Mesenchymal stem cell (in vitro differentiated cells and primary cell): ENCODE measurements at regions not wholly inside any gene's neighbourhood (a gene's known extent, or its start where the extent isn't known, plus 50 kb on each side); places are given as distances from the start of the nearest gene placed in this dataset.

ENCODE experiments used
- DNase-seq: peaks from one replicate; pipeline ENCODE4 v3.0.0-alpha.2; 2013
- H2AFZ ChIP-seq: one replicate; pipeline ENCODE4 v1.6.1; 2013; ENCODE audit warnings: low read depth, mild to moderate bottlenecking, control low read depth, inconsistent platforms, low read length, moderate library complexity
- H2AK5ac ChIP-seq: 2 replicates; pipeline ENCODE4 v1.6.1; 2013; ENCODE audit warnings: low read length, moderate library complexity, mild to moderate bottlenecking, inconsistent platforms; ENCODE audit not compliant: severe bottlenecking
- H2BK120ac ChIP-seq: one replicate; pipeline ENCODE4 v1.6.1; 2013; ENCODE audit warnings: low read depth, mild to moderate bottlenecking, inconsistent platforms, low read length, moderate library complexity
- H2BK12ac ChIP-seq, 2 experiments: one replicate each; pipeline ENCODE4 v1.6.1; 2013; ENCODE audit warnings: inconsistent platforms in 2 of 2, low read length in 2 of 2, mild to moderate bottlenecking in 2 of 2, moderate library complexity in 2 of 2, control low read depth in 1 of 2
- H2BK15ac ChIP-seq: one replicate; pipeline ENCODE4 v1.6.1; 2013; ENCODE audit warnings: mild to moderate bottlenecking, low read depth, inconsistent platforms; ENCODE audit not compliant: poor library complexity, severe bottlenecking
- H2BK5ac ChIP-seq: 2 replicates; pipeline ENCODE4 v1.6.1; 2013; ENCODE audit warnings: low read depth, mild to moderate bottlenecking, low read length, control low read depth, inconsistent platforms; ENCODE audit not compliant: poor library complexity, severe bottlenecking
- H3K14ac ChIP-seq, 2 experiments: one replicate each; pipeline ENCODE4 v1.6.1; 2013; ENCODE audit warnings: inconsistent platforms in 2 of 2, low read length in 2 of 2, control low read depth in 1 of 2, mild to moderate bottlenecking in 1 of 2, moderate library complexity in 1 of 2
- H3K18ac ChIP-seq, 2 experiments: one replicate each; pipeline ENCODE4 v1.6.1; 2013; ENCODE audit warnings: inconsistent platforms in 2 of 2, low read length in 2 of 2, control low read depth in 1 of 2, low read depth in 1 of 2, mild to moderate bottlenecking in 1 of 2
- H3K23ac ChIP-seq, 2 experiments: one replicate each; pipeline ENCODE4 v1.6.1; 2013; ENCODE audit warnings: inconsistent platforms in 2 of 2, low read length in 2 of 2, mild to moderate bottlenecking in 2 of 2, moderate library complexity in 2 of 2, control low read depth in 1 of 2
- H3K27ac ChIP-seq: 2 replicates; pipeline ENCODE4 v1.5.1; 2013; ENCODE audit warnings: mild to moderate bottlenecking, moderate library complexity, low read length, control low read depth, inconsistent platforms; ENCODE audit not compliant: poor library complexity, severe bottlenecking
- H3K27me3 ChIP-seq, 2 experiments: 2 replicates each; pipeline versions ENCODE4 v1.6.1 to v1.7.0; 2013; ENCODE audit warnings: low read length in 2 of 2, mild to moderate bottlenecking in 2 of 2, moderate library complexity in 2 of 2, control low read depth in 1 of 2, inconsistent platforms in 1 of 2; ENCODE audit not compliant: control insufficient read depth in 1 of 2, insufficient read depth in 1 of 2
- H3K36me3 ChIP-seq, 2 experiments: 2 replicates each; pipeline versions ENCODE4 v1.6.1 to v1.7.0; 2013; ENCODE audit warnings: low read length in 2 of 2, control low read depth in 1 of 2, inconsistent platforms in 1 of 2, low read depth in 1 of 2, mild to moderate bottlenecking in 1 of 2; ENCODE audit not compliant: insufficient read depth in 2 of 2, control insufficient read depth in 1 of 2
- H3K4ac ChIP-seq, 2 experiments: one replicate each; pipeline ENCODE4 v1.6.1; 2013; ENCODE audit warnings: inconsistent platforms in 2 of 2, low read length in 2 of 2, mild to moderate bottlenecking in 2 of 2, moderate library complexity in 2 of 2, control low read depth in 1 of 2, low read depth in 1 of 2
- H3K4me1 ChIP-seq: 2 replicates; pipeline ENCODE4 v1.6.1; 2013; ENCODE audit warnings: low read depth, low read length, control low read depth; ENCODE audit not compliant: control insufficient read depth, insufficient read depth
- H3K4me2 ChIP-seq: 2 replicates; pipeline ENCODE4 v1.6.1; 2013; ENCODE audit warnings: low read length, mild to moderate bottlenecking, inconsistent platforms; ENCODE audit not compliant: poor library complexity, severe bottlenecking
- H3K4me3 ChIP-seq, 2 experiments: 2 replicates each; pipeline versions ENCODE4 v1.5.1 to v1.7.0; 2013; ENCODE audit warnings: low read length in 2 of 2, mild to moderate bottlenecking in 2 of 2, control low read depth in 1 of 2, low read depth in 1 of 2; ENCODE audit not compliant: insufficient read depth in 1 of 2
- H3K79me1 ChIP-seq: replicated peaks from 2 replicates; pipeline ENCODE4 v1.6.1; 2013; ENCODE audit warnings: mild to moderate bottlenecking, control low read depth, low read length, inconsistent platforms; ENCODE audit not compliant: poor library complexity, severe bottlenecking
- H3K9ac ChIP-seq: 2 replicates; pipeline ENCODE4 v1.7.0; 2013; ENCODE audit warnings: mild to moderate bottlenecking, low read length, moderate library complexity
- H3K9me3 ChIP-seq: 2 replicates; pipeline ENCODE4 v1.7.0; 2013; ENCODE audit warnings: mild to moderate bottlenecking, low read length; ENCODE audit not compliant: control insufficient read depth
- H4K8ac ChIP-seq: one replicate; pipeline ENCODE4 v1.6.1; 2013; ENCODE audit warnings: inconsistent platforms, mild to moderate bottlenecking, low read length, moderate library complexity
- H4K91ac ChIP-seq: one replicate; pipeline ENCODE4 v1.6.1; 2013; ENCODE audit warnings: mild to moderate bottlenecking, low read length, inconsistent platforms
- WGBS: methylation state at CpG from one replicate; pipeline ENCODE4 v1.1.7; 2013; ENCODE audit warnings: mixed read lengths; 5-methylcytosine and 5-hydroxymethylcytosine counted together

GRCh38 chr20:60583741-60584140, 625.5 kb downstream of the CDH26 start:
- WGBS, result 75% methylated on average over 2 of the region's 2 CpGs

GRCh38 chr20:60584221-60584620, 626.0 kb downstream of the CDH26 start:
- H2AK5ac ChIP-seq, result no peak overlapping the region
- H3K27ac ChIP-seq, result no peak overlapping the region
- H3K14ac ChIP-seq, result no peak overlapping the region
- H2BK15ac ChIP-seq, result no peak overlapping the region
- no peak for DNase-seq
- no peak overlapping the region for H2BK12ac ChIP-seq
- 55% methylated on average over 4 of the region's 4 CpGs for WGBS
- no peaks in the 10 kb centered on the region for H3K79me1 ChIP-seq
- H3K4me3 ChIP-seq, result no peak overlapping the region
- no peak overlapping the region for H4K8ac ChIP-seq
- no peak overlapping the region for H2BK5ac ChIP-seq
- no peaks in the 10 kb centered on the region for H3K4me1 ChIP-seq
- no peak overlapping the region for H3K4ac ChIP-seq
- H3K18ac ChIP-seq, result no peak overlapping the region
- H3K36me3 ChIP-seq, result no peaks in the 10 kb centered on the region
- peaks cover 0 to 2% of the 10 kb centered on the region in 2 experiments for H3K27me3 ChIP-seq
- H3K23ac ChIP-seq, result no peak overlapping the region
- H4K91ac ChIP-seq, result no peak overlapping the region
- no peak overlapping the region for H2BK120ac ChIP-seq
- no peak overlapping the region for H3K4me2 ChIP-seq
- no peaks in the 10 kb centered on the region for H3K9me3 ChIP-seq
- no peak overlapping the region for H2AFZ ChIP-seq
- H3K9ac ChIP-seq, result no peak overlapping the region

More at GRCh38 chr20:60583741-60584140, 625.5 kb downstream of the CDH26 start:
- Histone ChIP-seq H3K27me3 (peaks cover 0 to 2% of the 10 kb centered on the region in 2 experiments), H2AFZ (no peak overlapping the region), H2BK120ac (no peak overlapping the region), H3K27ac (no peak overlapping the region), H3K14ac (no peak overlapping the region), H2BK5ac (no peak overlapping the region), H4K8ac (no peak overlapping the region), H3K4me3 (no peak overlapping the region), H3K36me3 (no peaks in the 10 kb centered on the region), H3K18ac (no peak overlapping the region), H3K4ac (no peak overlapping the region), H3K23ac (no peak overlapping the region), H2AK5ac (no peak overlapping the region), H3K4me2 (no peak overlapping the region), H3K4me1 (no peaks in the 10 kb centered on the region), H4K91ac (no peak overlapping the region), H3K9ac (no peak overlapping the region), H3K79me1 (no peaks in the 10 kb centered on the region), H3K9me3 (no peaks in the 10 kb centered on the region), H2BK12ac (no peak overlapping the region), H2BK15ac (no peak overlapping the region)
- DNase-seq, result no peak

GRCh38 chr20:60585651-60586050, 627.4 kb downstream of the CDH26 start:
- Histone ChIP-seq H2BK120ac (no peak overlapping the region), H3K27ac (no peak overlapping the region), H3K4me2 (no peak overlapping the region), H4K8ac (no peak overlapping the region), H2BK5ac (no peak overlapping the region), H3K36me3 (no peaks in the 10 kb centered on the region), H4K91ac (no peak overlapping the region), H3K9ac (no peak overlapping the region), H2BK15ac (no peak overlapping the region), H3K79me1 (no peaks in the 10 kb centered on the region), H3K9me3 (no peaks in the 10 kb centered on the region), H3K4me3 (no peak overlapping the region), H3K4me1 (no peaks in the 10 kb centered on the region), H2BK12ac (no peak overlapping the region), H2AFZ (no peak overlapping the region), H3K18ac (no peak overlapping the region), H3K23ac (no peak overlapping the region), H3K27me3 (peaks cover 0 to 2% of the 10 kb centered on the region in 2 experiments), H2AK5ac (no peak overlapping the region), H3K4ac (no peak overlapping the region), H3K14ac (no peak overlapping the region)
- no peak for DNase-seq
- 86% methylated on average over 2 of the region's 4 CpGs for WGBS

GRCh38 chr20:60586269-60587050, 628.2 kb downstream of the CDH26 start:
- Histone ChIP-seq H2BK15ac (no peak overlapping the region), H2AK5ac (no peak overlapping the region), H3K4me2 (no peak overlapping the region), H2BK120ac (no peak overlapping the region), H3K79me1 (no peaks in the 10 kb centered on the region), H2BK5ac (no peak overlapping the region), H3K4ac (no peak overlapping the region), H3K18ac (no peak overlapping the region), H3K27ac (no peak overlapping the region), H2AFZ (no peak overlapping the region), H3K23ac (no peak overlapping the region), H3K4me3 (no peak overlapping the region), H2BK12ac (no peak overlapping the region), H3K4me1 (no peaks in the 10 kb centered on the region), H3K14ac (no peak overlapping the region), H4K91ac (no peak overlapping the region), H3K36me3 (no peaks in the 10 kb centered on the region), H3K9ac (no peak overlapping the region), H3K27me3 (peaks cover 0 to 2% of the 10 kb centered on the region in 2 experiments), H3K9me3 (no peaks in the 10 kb centered on the region), H4K8ac (no peak overlapping the region)
- WGBS, result 70% methylated on average over 10 of the region's 11 CpGs
- DNase-seq, result no peak
